ENCODE measurements at regions not wholly inside any gene's neighbourhood (a gene's known extent, or its start where the extent isn't known, plus 50 kb on each side); places are given as distances from the start of the nearest gene placed in this dataset.
"Not testable (repeated sequence)": the region's sequence is repeated elsewhere in the genome, so short reads cannot be mapped to it uniquely, and the experiment has no call there.

DNA sequence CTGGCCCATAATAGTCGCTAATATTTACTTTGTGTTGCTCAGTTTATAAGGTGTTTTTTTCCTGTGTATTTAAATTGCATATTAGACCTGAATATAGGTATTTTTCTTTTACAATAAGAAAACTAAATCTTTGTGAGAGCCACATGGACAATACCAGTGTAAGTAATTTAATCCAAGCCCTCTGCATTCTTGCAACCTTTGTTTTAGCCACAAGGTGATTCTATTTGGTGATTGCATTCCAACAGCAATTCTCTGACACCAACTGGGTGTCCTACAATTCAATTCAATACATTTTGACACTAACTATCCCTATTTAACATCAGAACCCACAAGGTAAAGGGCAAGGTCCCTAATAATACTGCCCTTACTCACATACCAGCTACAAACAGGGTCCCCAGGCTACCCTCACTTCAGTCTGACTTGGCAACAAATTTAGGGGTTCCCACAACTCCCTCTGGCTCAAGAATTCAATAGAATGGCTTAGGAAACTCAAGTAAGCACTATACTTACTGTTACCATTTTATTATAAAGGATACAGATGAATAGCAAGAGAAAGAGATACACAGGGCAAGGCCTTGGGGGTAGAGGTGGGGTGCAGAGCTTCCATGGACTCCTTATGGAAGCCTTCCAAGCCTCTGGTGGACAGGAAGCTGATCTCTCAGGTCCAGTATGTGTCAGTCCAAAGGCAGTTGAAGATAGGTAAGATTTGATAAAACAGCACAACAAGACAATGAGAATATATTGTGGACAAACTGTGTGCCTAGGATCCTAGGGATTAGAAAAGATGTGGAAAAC, 169.3 kb downstream of the CD83 start:
- no CpG with 5 or more reads among the region's 1 CpG for WGBS (ENCODE audit: insufficient coverage)
- no peak for DNase-seq (ENCODE audit: low read depth in 4 of 6, low spot score in 6 of 6)
- Histone ChIP-seq H3K4me3 (ENCODE audit: low read depth, low read length) (no peak overlapping the region), H3K27me3 (ENCODE audit: control insufficient read depth, insufficient read depth, low read length) (no peaks in the 10 kb centered on the region), H3K4me1 (ENCODE audit: control insufficient read depth, insufficient read depth, low read length) (peaks cover 12% of the 10 kb centered on the region), H3K27ac (ENCODE audit: low read depth, low read length) (no peak overlapping the region), H3K36me3 (ENCODE audit: control insufficient read depth, insufficient read depth, low read length) (no peaks in the 10 kb centered on the region), H3K9me3 (ENCODE audit: control insufficient read depth, insufficient read depth, low read length) (no peaks in the 10 kb centered on the region)

DNA sequence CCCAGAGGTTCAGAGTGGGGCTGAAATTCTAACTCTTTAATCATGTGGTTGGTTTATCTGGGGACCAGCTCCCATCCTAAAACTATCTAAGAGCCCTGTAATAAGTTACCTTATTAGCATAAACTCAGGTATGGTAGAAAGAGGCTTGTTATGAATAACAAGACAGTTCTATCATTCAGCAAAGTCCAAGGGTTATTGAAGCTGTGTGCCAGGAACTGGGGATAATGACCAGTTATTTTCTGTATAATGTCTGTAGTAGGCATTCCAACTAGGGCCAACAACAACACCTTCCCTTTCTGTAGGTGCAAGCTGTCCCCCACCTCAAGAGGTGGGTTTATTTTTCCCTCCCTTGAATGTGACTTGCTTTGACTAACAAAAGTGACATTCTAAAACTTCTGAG, 170.1 kb downstream of the CD83 start:
- Histone ChIP-seq H3K4me1 (ENCODE audit: control insufficient read depth, insufficient read depth, low read length) (peaks cover 4% of the 10 kb centered on the region), H3K4me3 (ENCODE audit: low read depth, low read length) (no peak overlapping the region), H3K27me3 (ENCODE audit: control insufficient read depth, insufficient read depth, low read length) (no peaks in the 10 kb centered on the region), H3K9me3 (ENCODE audit: control insufficient read depth, insufficient read depth, low read length) (no peaks in the 10 kb centered on the region), H3K36me3 (ENCODE audit: control insufficient read depth, insufficient read depth, low read length) (no peaks in the 10 kb centered on the region), H3K27ac (ENCODE audit: low read depth, low read length) (no peak overlapping the region)
- no peak for DNase-seq (ENCODE audit: low read depth in 4 of 6, low spot score in 6 of 6)

DNA sequence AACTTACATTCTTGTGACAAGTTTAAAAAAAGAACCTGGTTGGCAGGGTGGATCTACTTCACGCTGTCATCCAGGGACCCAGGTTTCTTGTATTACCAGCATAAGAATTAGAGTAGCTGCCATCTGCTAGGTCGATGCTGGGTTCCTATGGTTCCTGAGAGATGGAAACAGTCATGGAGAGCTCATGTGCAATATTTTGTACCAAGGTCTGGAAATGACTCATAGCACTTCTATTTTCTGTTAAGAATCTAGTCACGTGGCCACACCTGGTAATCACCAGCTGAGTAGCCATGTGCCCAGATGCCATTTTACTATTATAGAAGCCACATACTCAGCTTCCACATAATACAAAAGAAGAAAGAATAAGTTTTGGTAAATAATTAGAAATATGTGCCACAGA, 171.3 kb downstream of the CD83 start:
- Histone ChIP-seq H3K4me3 (ENCODE audit: low read depth, low read length) (no peak overlapping the region), H3K27me3 (ENCODE audit: control insufficient read depth, insufficient read depth, low read length) (no peaks in the 10 kb centered on the region), H3K9me3 (ENCODE audit: control insufficient read depth, insufficient read depth, low read length) (no peaks in the 10 kb centered on the region), H3K36me3 (ENCODE audit: control insufficient read depth, insufficient read depth, low read length) (no peaks in the 10 kb centered on the region), H3K4me1 (ENCODE audit: control insufficient read depth, insufficient read depth, low read length) (peaks cover 2% of the 10 kb centered on the region), H3K27ac (ENCODE audit: low read depth, low read length) (no peak overlapping the region)
- no peak for DNase-seq (ENCODE audit: low read depth in 4 of 6, low spot score in 6 of 6)
- 100% methylated on average over 2 of the region's 3 CpGs for WGBS (ENCODE audit: insufficient coverage)

DNA sequence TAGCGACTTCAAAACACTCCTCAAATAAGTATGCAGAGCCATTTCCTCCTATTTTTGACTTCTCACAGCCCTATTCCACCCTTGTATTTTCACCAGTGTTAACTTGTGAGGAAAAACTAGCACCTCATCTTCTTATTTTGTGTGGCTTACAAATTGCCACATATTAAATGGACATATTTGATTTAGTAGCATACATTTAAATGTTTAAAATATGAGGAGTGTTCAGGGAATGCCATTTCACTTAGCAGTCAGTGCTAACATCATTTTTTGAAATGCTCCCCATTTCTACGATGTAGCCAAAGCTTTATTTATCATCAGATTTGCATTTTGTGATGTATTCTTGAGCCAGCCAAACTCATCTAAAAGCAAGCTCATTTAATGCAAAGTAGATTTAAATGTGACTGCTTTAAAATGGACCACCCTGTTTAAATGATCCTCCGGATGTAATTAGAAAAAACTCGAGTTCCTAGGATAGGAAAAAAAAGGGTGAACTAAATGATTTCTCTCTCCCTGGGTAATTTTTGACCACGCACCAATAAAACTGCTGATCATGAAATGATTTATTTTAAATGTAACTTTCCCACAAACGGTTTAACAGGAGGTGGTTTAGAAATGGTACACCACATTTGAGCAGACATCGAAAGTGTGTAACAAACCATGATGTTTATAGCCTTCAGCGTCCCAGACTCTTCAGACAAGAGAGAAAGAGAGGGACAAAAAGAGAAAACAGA, 172.6 kb downstream of the CD83 start:
- no peaks in the 10 kb centered on the region for H3K9me3 ChIP-seq (ENCODE audit: control insufficient read depth, insufficient read depth, low read length)
- DNase-seq (ENCODE audit: low read depth in 4 of 6, low spot score in 6 of 6), result peak in 1 of 6 donors; percentile 78
- peak overlapping the region; percentile 16 for H3K27ac ChIP-seq (ENCODE audit: low read depth, low read length)
- WGBS (ENCODE audit: insufficient coverage), result no CpG with 5 or more reads among the region's 8 CpGs
- H3K27me3 ChIP-seq (ENCODE audit: control insufficient read depth, insufficient read depth, low read length), result no peaks in the 10 kb centered on the region
- peaks cover 2% of the 10 kb centered on the region for H3K4me1 ChIP-seq (ENCODE audit: control insufficient read depth, insufficient read depth, low read length)
- H3K36me3 ChIP-seq (ENCODE audit: control insufficient read depth, insufficient read depth, low read length), result no peaks in the 10 kb centered on the region
- no peak overlapping the region for H3K4me3 ChIP-seq (ENCODE audit: low read depth, low read length)

DNA sequence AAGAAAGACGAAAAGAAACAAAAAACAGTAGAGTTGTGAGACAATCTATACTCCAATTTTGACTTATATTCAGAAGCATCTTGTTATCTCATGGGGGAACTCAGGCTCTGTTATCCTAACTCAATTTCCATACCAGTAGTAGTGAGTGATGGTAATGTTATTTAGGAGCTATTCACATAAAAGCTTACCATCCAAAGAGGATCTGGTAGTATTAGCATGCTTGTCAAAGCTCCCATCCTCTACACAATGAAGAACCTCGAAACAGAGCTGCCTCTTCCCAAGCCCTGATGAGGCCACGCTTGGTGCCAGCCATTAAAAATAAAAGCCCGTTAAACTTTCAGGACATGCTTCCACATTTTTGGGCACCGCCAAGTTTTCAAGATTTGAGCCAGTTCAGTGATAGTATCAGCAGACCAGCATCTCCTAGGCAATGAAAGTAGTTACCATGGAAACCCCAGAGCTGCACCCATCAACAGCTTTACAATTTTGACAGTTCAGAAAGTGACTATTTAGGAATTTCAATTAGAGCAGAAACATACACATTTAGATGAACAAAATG, 173.3 kb downstream of the CD83 start:
- no peak overlapping the region for H3K4me3 ChIP-seq (ENCODE audit: low read depth, low read length)
- WGBS (ENCODE audit: insufficient coverage), result 17% methylated on average over 4 of the region's 5 CpGs
- peak in 2 of 6 donors; percentile 82 to 89 for DNase-seq (ENCODE audit: low read depth in 4 of 6, low spot score in 6 of 6)

DNA sequence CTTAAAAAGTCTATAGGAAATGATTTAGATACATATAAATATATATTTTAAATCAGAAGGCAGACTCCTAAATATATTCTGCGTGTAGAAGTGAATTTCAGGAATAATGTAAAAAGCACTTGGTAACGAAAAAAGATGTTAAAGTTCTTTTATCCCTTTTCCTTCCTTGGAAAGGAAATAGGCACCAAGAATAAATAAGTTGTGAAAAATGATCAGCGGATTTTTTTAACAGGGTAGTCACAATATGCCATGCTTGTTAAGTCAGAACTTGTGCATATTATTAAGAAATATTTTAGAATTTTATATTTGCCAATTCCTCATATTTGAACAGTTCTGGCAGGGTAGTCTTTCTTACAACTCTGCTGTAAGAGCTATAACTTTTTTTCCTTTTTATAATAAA, 173.8 kb downstream of the CD83 start:
- Histone ChIP-seq H3K4me1 (ENCODE audit: control insufficient read depth, insufficient read depth, low read length) (no peaks in the 10 kb centered on the region), H3K9me3 (ENCODE audit: control insufficient read depth, insufficient read depth, low read length) (no peaks in the 10 kb centered on the region), H3K36me3 (ENCODE audit: control insufficient read depth, insufficient read depth, low read length) (no peaks in the 10 kb centered on the region), H3K4me3 (ENCODE audit: low read depth, low read length) (no peak overlapping the region), H3K27me3 (ENCODE audit: control insufficient read depth, insufficient read depth, low read length) (no peaks in the 10 kb centered on the region), H3K27ac (ENCODE audit: low read depth, low read length) (no peak overlapping the region)
- no CpG with 5 or more reads among the region's 3 CpGs for WGBS (ENCODE audit: insufficient coverage)
- peak in 1 of 6 donors; percentile 50 for DNase-seq (ENCODE audit: low read depth in 4 of 6, low spot score in 6 of 6)

More for the DNA sequence above, 173.3 kb downstream of the CD83 start:
- Histone ChIP-seq H3K36me3 (ENCODE audit: control insufficient read depth, insufficient read depth, low read length) (no peaks in the 10 kb centered on the region), H3K9me3 (ENCODE audit: control insufficient read depth, insufficient read depth, low read length) (no peaks in the 10 kb centered on the region), H3K27ac (ENCODE audit: low read depth, low read length) (peak overlapping the region; percentile 16), H3K4me1 (ENCODE audit: control insufficient read depth, insufficient read depth, low read length) (peaks cover 2% of the 10 kb centered on the region), H3K27me3 (ENCODE audit: control insufficient read depth, insufficient read depth, low read length) (no peaks in the 10 kb centered on the region)

DNA sequence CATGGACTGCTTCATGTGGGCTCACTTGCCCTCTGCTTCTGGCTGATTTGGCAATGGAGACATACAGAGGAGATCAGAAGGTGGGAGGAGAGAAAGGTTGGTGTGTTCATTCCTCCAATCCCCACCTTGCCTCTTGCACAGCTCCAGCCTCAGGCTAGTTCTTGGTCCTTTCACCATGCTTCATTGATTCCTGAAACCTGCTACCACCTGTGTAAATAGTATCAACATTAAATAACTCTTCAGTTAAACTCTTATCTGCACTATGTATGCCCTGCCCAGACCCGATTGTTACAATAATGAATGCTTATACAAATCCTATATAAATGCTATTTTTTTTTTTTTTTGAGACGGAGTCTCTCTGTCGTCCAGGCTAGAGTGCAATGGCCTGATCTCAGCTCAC, 174.5 kb downstream of the CD83 start:
- no peak overlapping the region for H3K27ac ChIP-seq (ENCODE audit: low read depth, low read length)
- no peak overlapping the region for H3K4me3 ChIP-seq (ENCODE audit: low read depth, low read length)
- WGBS (ENCODE audit: insufficient coverage), result 50% methylated on average over 1 of the region's 3 CpGs
- H3K4me1 ChIP-seq (ENCODE audit: control insufficient read depth, insufficient read depth, low read length), result no peaks in the 10 kb centered on the region
- DNase-seq (ENCODE audit: low read depth in 4 of 6, low spot score in 6 of 6), result no peak
- H3K9me3 ChIP-seq (ENCODE audit: control insufficient read depth, insufficient read depth, low read length), result no peaks in the 10 kb centered on the region
- no peaks in the 10 kb centered on the region for H3K27me3 ChIP-seq (ENCODE audit: control insufficient read depth, insufficient read depth, low read length)
- no peaks in the 10 kb centered on the region for H3K36me3 ChIP-seq (ENCODE audit: control insufficient read depth, insufficient read depth, low read length)

DNA sequence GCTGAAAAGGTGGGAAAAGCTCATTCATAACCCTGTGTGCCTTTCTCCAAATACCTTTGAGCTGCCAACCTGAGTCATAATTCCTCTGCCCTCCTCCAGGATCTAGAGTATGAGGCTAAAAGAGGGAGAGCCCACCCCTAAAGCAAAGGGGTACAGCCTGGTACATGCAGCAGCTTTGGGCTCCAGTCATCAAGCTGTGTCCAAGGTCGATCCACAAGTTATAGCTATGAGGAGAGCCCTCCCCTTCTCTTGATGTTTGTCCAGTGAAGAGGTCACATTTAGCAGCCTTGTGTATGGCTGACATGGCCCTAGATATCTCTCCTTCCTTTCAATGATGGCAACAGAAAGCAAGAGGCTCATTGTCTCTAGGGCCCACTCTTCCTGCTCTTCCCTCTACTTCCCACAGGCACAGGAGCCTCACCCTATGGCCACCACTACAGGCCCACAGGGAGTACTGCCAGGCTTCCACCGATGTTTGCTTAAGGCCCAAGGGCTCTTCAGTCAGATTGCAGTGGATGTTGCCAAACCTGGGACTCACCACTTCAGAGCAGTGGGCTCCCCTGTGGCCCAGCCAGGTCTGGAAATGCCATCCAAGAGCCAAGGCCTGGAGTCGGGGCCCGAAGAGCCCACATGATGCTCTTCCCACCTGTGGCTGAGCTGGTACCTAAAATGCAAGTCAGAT, 176.8 kb downstream of the CD83 start:
- no peak for DNase-seq (ENCODE audit: low read depth in 4 of 6, low spot score in 6 of 6)
- WGBS (ENCODE audit: insufficient coverage), result 99% methylated on average over 4 of the region's 4 CpGs
- Histone ChIP-seq H3K4me3 (ENCODE audit: low read depth, low read length) (no peak overlapping the region), H3K9me3 (ENCODE audit: control insufficient read depth, insufficient read depth, low read length) (no peaks in the 10 kb centered on the region), H3K4me1 (ENCODE audit: control insufficient read depth, insufficient read depth, low read length) (no peaks in the 10 kb centered on the region), H3K27me3 (ENCODE audit: control insufficient read depth, insufficient read depth, low read length) (no peaks in the 10 kb centered on the region), H3K27ac (ENCODE audit: low read depth, low read length) (no peak overlapping the region), H3K36me3 (ENCODE audit: control insufficient read depth, insufficient read depth, low read length) (no peaks in the 10 kb centered on the region)

DNA sequence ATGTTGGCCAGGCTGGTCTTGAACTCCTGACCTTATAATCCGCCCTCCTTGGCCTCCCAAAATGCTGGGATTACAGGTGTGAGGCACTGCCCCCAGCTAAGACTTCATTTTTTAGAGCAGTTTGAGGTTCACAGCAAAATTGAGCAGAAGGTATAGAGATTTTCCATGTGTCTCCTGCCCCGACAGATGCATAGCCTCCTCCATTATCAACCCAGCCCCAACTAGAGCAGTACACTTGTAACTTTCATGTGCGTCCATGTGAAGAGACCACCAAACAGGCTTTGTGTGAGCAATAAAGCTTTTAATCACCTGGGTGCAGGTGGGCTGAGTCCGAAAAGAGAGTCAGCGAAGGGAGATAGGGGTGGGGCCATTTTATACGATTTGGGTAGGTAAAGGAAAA, 179.1 kb downstream of the CD83 start:
- not testable (repeated sequence) for H3K27me3 ChIP-seq (ENCODE audit: control insufficient read depth, insufficient read depth, low read length); DNase-seq (ENCODE audit: low read depth in 4 of 6, low spot score in 6 of 6); H3K27ac ChIP-seq (ENCODE audit: low read depth, low read length); H3K4me1 ChIP-seq (ENCODE audit: control insufficient read depth, insufficient read depth, low read length); H3K36me3 ChIP-seq (ENCODE audit: control insufficient read depth, insufficient read depth, low read length); H3K4me3 ChIP-seq (ENCODE audit: low read depth, low read length); H3K9me3 ChIP-seq (ENCODE audit: control insufficient read depth, insufficient read depth, low read length)
- WGBS (ENCODE audit: insufficient coverage), result 89% methylated on average over 4 of the region's 6 CpGs
